ENCODE measurements at regions not wholly inside any gene's neighbourhood (a gene's known extent, or its start where the extent isn't known, plus 50 kb on each side); places are given as distances from the start of the nearest gene placed in this dataset.

GRCh38 chrX:69103539-69103938, 61.7 kb downstream of the PJA1 start:
- TF ChIP-seq, protein P1, sequence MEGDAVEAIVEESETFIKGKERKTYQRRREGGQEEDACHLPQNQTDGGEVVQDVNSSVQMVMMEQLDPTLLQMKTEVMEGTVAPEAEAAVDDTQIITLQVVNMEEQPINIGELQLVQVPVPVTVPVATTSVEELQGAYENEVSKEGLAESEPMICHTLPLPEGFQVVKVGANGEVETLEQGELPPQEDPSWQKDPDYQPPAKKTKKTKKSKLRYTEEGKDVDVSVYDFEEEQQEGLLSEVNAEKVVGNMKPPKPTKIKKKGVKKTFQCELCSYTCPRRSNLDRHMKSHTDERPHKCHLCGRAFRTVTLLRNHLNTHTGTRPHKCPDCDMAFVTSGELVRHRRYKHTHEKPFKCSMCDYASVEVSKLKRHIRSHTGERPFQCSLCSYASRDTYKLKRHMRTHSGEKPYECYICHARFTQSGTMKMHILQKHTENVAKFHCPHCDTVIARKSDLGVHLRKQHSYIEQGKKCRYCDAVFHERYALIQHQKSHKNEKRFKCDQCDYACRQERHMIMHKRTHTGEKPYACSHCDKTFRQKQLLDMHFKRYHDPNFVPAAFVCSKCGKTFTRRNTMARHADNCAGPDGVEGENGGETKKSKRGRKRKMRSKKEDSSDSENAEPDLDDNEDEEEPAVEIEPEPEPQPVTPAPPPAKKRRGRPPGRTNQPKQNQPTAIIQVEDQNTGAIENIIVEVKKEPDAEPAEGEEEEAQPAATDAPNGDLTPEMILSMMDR (IDR thresholded peaks at IDR 0.05; ENCODE audit: insufficient read depth, low read length, missing control alignments): no peak
- H3K4me3 ChIP-seq (ENCODE audit: low read depth, low read length): no peak overlapping the region
- DNase-seq (ENCODE audit: low read depth, low spot score): no peak
- CTCF ChIA-PET: interaction anchor here (0.7 to 1.5 kb wide), 3 partner anchors 10 to 276 kb away, joined by 3 read pairs; no protein-coding TSS in a partner anchor
- POLR2A ChIA-PET: no interaction called here

- ChIA-PET CTCF (no interaction called here), POLR2A (no interaction called here)
- DNase-seq (ENCODE audit: low read depth, low spot score): no peak
- H3K4me3 ChIP-seq (ENCODE audit: low read depth, low read length): no peak overlapping the region
- TF ChIP-seq, protein P1 (IDR thresholded peaks at IDR 0.05; ENCODE audit: insufficient read depth, low read length, missing control alignments): no peak
Observed at GRCh38 chrX:69102612-69103194, 62.5 kb downstream of the PJA1 start.

GRCh38 chrX:69101683-69102251, 63.5 kb downstream of the PJA1 start:
- POLR2A ChIA-PET: no interaction called here
- TF ChIP-seq, protein P1 (IDR thresholded peaks at IDR 0.05; ENCODE audit: insufficient read depth, low read length, missing control alignments): no peak
- no peak for DNase-seq (ENCODE audit: low read depth, low spot score)
- CTCF ChIA-PET: no interaction called here
- no peak overlapping the region for H3K4me3 ChIP-seq (ENCODE audit: low read depth, low read length)

GRCh38 chrX:69100478-69100877, 64.8 kb downstream of the PJA1 start:
- no peak overlapping the region for H3K4me3 ChIP-seq (ENCODE audit: low read depth, low read length)
- no peak for DNase-seq (ENCODE audit: low read depth, low spot score)
- CTCF ChIA-PET: no interaction called here
- TF ChIP-seq, protein P1 (IDR thresholded peaks at IDR 0.05; ENCODE audit: insufficient read depth, low read length, missing control alignments): no peak
- POLR2A ChIA-PET: no interaction called here

GRCh38 chrX:69097451-69098236, 67.6 kb downstream of the PJA1 start:
- DNase-seq (ENCODE audit: low read depth, low spot score): no peak
- TF ChIP-seq, protein P1 (IDR thresholded peaks at IDR 0.05; ENCODE audit: insufficient read depth, low read length, missing control alignments): no peak
- H3K4me3 ChIP-seq (ENCODE audit: low read depth, low read length): no peak overlapping the region
- ChIA-PET POLR2A (no interaction called here), CTCF (no interaction called here)

DNA sequence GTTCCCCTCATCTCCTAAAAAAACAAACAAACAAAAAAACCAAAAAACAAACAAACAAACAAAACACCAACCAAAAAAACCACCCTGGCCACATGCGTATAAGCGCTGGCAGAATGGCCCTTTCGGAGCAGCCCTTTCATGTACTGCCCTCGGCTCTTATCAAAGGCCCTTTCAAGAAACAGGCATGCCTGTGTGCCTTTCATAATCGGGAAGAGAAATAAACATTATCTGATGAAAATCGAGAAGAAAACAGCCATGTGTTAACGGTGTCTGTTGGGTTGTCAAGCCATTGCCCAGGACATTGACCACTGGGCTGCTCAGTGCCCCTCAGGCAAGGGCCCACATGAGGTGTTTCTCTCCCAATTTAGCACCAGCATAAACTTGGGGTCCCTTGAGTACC, 68.3 kb downstream of the PJA1 start:
- H3K4me3 ChIP-seq (ENCODE audit: low read depth, low read length): no peak overlapping the region
- DNase-seq (ENCODE audit: low read depth, low spot score): no peak
- POLR2A ChIA-PET: no interaction called here
- CTCF ChIA-PET: no interaction called here
- TF ChIP-seq, protein P1 (IDR thresholded peaks at IDR 0.05; ENCODE audit: insufficient read depth, low read length, missing control alignments): no peak

Measured in AG04449 (cell line).